GM18519 (cell line): ENCODE measurements at regions not wholly inside any gene's neighbourhood (a gene's known extent, or its start where the extent isn't known, plus 50 kb on each side); places are given as distances from the start of the nearest gene placed in this dataset.

ENCODE experiments used
- ATAC-seq: cut with Tn5 transposase; IDR thresholded peaks from one replicate; pipeline ENCODE4 v1.9.1; 2021; ENCODE audit warnings: mild to moderate bottlenecking, moderate library complexity; ENCODE audit not compliant: unreplicated experiment, low FRiP score

DNA sequence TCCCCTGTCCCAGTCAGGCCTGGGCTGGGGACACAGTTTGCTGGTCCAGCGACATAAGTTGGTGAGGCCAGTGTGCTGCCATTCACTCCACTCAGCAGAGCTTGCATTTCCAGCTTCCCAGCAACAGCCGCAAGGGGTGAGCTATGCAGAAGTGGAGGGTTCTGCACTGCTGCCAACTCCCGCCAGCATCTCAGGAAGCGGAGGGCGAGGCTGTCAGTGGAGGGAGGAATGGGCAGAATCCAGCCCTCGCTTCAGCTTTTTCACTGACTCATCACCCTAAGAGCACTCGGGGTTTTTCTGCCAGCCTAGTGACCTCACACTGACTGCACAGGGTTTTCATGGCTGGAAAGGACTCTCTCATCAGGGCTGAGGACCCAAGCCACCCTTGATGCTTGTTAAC is 625.1 kb upstream of the MKI67 start:
- ATAC-seq = no peak

DNA sequence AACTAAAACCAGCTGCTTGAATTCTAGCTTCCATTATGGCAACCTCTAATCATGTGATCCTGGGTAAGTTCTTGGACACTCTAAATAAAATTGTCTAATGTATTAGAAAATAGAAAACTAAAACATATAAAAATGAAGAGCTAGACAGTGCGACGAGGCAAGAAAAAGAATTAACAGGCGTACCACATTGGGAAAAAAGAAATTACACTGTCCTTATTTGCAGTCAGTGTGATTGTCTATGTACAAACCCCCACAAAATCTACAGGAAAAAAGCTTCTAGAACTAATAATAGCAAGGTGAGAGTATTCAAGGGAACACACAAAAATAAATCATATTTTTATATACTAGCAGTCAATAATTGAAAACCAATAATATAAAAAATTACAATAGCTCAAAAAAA is 625.6 kb upstream of the MKI67 start:
- ATAC-seq = no peak

DNA sequence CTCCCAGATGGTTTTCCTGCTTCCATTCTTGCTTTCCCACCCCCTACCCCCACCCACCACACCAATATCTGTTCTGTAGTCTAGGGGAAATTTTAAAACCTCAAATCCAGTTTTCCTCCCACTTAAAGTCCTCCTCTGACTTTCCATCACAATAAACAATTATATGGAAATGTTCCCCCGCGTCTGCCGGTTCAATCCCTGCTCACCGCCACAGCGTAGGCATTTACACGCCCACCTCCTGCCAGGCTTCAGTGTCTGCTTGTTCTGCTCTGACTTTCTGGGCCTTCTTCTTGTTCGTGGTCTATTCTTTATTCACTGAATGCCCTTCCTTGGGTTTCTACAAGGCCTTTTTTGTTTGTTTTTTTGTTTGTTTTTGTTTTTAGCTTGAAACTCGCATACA is 633.0 kb upstream of the MKI67 start:
- no peak for ATAC-seq

DNA sequence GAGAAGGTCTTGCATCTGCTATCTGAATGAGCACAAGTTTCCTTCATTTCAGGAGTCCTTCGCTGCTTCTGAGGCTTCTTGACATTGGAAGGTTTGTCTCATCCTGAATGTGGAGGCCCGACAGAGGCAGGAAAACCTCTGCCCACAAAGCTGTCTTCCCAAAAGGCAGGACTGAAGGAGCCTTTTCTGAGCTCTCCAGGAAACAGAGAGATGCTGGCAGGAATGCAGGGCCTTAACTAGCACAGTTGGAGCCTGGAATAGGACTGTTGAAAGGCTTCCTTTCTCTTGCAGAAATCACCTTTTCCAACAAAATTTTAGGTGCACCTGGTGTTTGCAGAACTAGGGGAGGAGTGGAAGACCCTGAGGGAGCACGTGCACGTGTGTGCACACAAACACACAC is 637.4 kb upstream of the MKI67 start:
- no peak for ATAC-seq

DNA sequence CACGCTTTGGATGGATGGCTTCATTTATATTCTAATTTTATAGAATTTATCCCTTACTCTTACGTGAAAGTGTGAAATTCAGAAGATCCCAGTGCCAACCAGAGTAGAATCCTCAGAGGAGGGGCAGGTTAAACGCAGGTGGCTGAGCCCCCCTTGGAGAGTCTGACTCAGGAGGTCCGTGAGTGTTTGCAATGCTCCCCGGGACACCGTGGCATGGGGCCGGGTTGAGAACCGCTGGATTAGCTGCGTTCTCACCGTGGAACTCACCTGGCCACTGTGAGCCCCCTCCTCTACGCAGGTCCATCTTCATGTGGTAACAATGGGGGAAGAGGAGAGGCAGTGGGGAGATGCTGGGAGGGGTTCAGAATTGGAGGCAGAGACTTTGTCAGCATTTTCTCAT is 638.0 kb upstream of the MKI67 start:
- ATAC-seq = no peak

DNA sequence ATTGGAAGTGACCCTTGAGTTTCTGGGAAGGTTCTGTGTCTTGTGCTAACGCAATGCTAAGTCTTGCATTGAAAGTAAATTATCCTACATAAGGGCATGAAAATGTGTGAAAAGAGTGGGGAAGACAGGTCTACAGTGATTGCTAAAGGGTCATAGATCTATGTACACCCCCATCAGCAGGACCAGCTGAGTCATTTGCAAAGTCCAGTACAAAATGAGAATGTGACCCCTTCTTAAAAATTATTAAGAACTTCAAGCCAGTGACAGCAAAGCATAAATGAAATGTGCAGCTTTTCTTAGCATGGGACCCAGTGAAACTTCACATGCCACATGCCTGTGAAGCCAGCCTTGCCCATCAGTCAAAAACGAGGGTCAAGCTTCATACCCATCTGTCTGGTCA is 640.7 kb upstream of the MKI67 start:
- no peak for ATAC-seq

DNA sequence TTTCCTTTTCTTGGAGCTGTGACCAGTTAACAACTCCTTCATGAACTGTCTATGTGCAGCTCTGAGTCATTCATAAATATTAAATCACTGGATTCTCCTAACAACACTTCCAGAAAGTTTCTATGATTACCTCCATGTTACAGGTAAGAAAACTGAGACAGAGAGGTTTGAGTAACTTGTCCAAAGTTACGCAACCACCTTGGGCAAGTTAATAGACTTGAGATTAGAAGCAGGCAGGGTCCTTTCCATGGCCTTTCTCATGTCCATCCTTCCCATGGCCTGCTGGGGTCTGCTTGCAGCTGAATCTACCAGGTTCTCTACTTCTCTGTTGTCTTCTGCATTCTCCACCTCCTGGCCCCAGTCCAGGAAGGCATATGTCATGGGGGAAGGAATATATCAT is 648.8 kb upstream of the MKI67 start:
- ATAC-seq = no peak

DNA sequence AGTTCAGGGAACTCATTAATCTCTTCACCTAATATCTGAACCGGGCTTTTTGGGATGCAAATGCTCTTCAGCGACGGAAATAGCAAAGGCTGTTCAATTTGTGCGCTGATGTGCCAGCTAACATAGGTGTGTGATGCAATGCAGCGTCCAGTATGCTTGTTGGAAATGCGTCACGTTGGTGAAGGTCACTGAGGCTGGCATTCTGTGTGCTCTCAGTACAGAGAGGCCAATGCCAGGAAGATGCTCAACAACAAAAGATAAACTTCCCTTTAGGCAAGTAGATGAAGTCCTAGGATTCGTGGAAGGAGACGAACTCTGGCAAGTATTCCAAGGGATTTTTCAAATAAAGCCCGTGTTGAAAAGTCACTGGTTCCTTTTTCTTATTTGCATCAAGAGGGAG is 649.5 kb upstream of the MKI67 start:
- no peak for ATAC-seq

DNA sequence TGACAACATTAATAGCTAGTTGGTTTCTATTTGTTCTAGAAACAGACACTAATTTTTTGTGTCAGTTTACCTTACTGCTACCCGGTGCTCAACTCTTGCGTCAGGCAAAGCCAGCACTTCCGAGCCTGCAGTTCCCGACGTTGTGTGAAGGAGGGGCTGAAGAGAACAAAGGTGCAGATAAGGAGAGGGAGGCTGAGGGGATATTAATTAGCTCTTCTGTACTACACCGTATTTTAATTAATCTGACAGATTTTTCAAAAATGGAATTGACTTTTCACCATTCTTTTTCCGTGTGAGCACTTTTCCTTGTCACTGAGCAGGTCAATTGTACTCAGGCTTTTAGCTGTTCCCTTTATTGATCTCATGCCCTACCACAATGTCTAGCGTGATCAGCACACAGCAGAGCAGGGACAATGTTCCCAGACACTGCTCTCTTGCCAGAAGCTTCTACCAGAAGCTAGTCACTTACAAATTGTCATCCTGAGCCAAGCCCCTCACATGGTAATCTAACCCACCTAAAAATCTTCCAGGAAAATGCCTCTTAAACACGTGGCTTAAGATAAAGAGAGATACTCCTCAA is 650.5 kb upstream of the MKI67 start:
- ATAC-seq = no peak

DNA sequence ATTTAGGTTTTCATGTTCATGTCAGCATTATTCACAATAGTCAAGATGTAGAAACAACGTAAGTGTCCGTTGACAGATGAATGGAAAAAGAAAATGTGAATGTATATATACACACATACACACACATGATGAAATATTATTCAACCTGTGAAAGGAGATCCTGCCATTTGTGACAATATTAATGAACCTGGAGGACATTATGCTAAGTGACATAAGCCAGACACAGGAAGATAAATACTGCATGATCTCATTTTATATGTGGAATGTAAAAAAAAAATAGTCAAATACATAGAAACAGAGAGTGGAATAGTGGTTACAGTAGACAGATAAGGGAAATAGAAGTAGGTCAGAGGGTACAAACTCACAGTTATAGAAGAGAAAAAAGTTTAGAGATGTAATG is 651.1 kb upstream of the MKI67 start:
- ATAC-seq = no peak

DNA sequence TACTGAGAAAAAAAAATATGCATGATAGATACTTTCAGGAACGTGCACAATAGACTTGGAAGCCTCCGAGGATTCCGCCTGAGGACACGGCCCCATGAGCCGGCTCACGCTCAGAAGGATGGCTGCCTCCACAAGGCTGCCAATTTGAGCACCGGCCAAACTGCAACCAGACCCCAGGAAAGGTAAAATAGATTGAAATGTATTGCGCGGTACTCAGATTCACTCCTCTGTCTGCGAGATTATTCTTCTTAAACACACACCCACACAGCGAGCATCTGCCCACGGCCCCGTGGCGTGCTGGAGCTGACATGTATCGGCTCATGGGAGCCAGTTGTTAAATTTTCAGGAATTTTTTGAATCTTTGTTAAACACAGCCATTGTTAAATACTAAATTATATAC is 653.2 kb upstream of the MKI67 start:
- no peak for ATAC-seq

DNA sequence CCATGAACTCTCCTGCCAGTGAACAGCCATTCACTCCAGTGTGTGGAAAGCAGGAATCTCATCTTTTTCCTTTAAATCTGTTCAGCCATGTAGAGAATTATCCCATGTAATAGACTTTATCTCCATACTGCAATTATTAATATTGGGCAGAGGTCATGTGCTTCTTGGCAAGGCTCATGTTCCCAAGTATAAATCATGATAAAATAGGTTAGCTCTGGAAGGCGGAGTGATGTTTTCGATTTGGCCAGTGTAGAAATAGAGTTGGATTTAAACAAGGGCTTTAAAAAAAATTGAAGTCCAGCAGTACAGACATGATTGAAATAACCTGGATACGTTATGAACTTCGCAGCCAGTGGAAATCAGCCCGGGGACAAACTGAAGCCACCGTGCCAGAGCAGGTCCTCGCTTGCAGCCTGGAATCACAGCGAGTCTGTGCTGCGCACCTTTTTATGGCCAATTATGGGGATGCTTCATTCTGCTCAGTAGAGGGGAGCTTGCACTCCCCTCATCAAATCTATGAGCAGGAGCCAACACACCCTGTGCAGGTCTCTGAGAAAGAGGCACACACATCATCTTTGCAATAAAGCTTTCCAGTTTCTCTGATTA is 654.0 kb upstream of the MKI67 start:
- no peak for ATAC-seq

DNA sequence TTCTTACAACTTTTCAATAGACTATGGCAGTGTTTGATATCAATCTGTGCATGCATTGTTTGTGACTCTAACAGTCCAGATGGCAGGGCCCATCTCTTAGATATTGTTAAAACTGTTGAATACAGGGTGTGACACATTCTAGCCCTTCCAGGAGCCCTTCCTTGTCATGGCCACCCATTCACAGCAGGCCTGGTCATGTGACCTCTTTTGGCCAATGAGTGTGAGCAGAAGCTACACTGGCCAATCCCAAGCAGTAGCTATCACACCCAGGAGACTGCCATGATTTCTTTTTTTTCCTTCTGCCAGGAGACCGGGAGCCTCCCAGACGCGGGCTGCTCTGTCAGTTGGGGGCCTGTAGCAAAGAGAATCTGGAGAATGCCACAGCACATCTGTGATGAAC is 655.4 kb upstream of the MKI67 start:
- ATAC-seq = no peak

DNA sequence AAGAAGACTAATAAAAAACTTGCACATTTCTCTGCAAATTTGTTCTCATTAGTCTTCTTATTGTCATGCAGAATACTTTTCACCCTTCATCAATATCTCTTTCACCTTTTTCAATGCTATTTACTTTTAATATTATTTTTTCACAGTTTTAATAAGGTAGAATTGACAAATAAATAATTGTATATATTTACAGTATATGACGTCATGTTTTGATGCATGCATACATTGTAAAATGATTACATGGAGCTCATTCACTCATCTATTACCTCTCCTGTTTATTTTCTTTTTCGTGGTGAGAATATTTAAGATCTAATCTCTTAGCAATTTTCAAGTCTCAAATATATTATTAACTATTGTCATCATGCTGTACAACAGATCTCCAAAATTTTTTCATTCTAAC is 658.2 kb upstream of the MKI67 start:
- ATAC-seq = no peak

DNA sequence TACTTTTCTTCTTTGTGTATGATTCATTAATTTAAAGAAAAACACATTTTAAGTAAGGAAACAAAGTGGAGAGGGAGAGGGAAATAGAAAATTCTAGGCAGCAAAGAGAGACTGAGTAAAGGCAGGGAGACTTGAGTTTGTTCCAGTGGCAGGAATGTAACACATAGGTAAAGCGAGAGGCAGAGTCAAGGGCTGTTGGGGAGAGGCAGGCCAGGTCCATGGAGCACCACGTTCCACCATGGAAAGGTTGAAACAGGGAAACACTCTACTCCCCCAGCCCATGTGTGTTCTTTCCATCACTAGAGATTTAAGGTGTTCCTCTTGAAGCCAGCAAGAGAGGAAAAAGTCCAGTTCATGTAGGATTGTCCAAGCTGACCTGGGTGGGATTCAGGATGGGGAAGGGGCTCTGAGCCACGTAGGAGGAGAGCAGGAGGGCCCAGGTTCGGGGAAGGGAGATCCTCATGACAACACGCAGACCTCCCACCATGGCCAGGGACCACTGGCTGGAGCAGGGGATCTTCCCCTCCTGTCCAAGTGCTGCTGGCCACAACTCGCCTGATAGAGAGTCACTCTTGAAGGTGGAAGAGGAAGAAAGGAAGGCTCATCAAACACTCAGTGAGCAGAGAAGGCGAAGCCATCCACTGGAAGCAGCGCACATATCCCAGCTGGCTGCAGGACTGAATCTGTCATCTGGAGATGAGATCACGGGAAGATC is 666.4 kb upstream of the MKI67 start:
- no peak for ATAC-seq

DNA sequence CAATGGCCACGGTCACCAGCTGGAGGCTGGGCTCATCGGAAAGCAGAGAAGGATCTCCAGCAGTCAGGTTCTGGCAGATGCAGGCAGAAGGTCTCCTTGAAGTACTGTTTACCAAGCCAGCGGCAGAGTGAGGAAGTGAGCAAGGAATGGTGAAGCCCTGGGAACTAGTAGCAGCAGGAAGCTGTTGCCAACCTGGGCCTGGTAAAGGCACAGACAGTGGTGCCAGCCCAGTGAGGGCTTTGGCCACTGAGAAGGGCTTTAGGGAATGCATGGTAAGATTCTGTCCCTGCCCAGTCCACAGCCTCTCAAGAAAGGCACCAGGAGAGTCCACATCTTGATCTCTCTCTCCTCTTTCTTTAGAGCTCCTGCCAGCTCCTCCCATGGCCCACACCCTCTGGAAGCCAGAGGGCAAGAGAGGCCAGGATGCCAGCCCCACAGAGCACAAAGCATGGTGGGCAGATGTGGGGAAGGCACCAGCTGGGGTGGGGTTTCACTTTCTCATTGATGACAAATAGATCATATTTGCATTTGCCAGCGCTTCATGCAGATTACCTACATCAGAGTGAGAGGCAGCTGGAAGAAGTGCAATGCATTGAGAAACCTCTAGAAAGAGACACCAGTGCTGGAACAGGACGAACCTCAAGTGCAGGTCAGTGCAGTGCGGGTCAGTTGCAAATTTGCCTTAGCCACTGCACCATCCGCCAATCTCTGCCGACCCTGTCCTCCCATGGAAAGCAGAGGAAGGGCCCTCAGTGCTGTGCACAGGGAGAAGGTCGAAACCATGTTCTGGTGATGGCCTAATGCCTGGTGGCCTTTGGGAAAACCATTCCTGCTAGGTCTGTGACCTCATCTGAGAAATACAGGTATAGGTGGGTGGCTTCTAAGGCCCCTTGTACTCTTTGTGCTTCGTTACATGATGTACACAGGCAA is 667.8 kb upstream of the MKI67 start:
- ATAC-seq = no peak

DNA sequence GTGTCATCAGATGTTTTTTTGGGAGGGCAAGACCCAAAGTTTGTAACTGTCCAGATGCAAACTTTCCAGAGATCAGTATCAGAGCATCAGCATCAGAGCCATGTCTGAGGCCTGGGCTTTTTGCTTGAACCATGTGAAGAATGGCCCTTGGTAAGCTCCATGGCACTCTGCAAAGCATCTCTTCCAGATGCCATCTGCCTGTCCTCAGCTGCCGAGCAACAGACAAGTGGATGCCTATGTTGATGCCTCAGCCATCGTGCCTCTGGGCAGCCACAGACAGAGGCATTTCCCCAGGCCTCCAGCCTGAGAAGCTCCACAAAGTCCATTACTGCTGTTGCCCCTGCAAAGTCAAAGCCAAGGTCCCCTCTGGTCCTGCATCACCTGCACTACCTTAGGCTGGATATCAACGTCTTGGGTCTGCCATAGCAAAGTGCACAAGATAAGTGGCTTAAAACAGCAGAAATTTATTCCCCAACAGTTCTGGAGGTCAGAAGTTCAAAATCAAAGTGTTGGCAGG is 670.2 kb upstream of the MKI67 start:
- ATAC-seq = no peak

DNA sequence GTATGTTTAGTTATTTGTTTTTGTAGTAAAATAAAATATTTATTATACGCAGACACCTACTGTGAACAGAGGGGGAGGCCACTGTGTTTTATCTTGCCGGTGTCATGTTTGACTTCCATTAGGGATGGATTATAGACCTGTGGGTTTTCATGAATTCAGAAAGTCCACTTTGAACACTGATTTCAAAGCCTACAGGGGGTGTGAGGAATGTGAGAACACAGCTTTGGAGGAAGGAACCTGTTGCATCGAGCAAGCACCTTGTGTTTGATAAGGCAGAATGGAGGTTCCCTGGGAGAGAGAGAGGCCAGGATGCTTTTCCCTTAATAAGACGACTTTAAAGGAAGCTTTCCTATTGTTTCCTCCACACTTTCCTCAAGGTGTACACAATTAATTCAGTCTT is 665.0 kb upstream of the MGMT start:
- ATAC-seq = no peak

DNA sequence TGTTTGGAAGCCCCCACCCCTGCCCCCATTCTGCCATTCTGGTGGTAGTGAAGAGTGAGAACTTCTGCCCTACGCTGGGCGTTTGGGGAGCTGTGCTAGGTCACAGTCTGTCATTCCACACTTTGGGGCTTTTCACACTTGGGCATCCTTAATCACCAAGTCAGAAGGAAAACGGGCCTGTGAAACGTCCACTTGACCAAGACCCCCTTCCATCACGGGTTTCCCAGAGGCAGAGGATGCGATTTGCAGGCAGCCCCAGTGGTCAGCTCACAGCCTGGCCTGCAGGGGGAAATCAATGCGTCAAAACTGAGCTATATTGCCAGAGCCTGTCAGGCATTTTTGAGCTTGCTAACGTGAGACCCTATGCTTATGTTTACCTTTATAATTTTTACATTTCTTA is 663.3 kb upstream of the MGMT start:
- no peak for ATAC-seq

DNA sequence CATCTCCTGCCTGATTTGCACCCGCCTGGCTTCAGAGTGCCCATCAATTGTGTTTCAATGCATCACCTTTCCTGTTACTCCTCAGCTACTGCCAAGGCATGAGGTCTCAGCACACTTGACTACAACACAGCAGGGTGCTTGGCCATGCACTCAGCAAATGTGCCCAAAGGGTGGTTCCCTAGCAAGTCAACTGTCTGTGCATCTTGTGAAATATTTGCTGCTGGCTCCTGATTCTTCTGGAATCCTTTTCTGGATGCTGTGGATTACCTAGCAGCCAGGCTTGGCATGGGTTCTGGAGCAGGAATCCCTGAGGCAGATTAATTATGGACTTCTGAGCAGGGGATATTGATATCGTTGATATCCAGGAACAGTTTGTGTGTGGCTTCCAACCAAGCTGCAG is 662.6 kb upstream of the MGMT start:
- ATAC-seq = no peak

DNA sequence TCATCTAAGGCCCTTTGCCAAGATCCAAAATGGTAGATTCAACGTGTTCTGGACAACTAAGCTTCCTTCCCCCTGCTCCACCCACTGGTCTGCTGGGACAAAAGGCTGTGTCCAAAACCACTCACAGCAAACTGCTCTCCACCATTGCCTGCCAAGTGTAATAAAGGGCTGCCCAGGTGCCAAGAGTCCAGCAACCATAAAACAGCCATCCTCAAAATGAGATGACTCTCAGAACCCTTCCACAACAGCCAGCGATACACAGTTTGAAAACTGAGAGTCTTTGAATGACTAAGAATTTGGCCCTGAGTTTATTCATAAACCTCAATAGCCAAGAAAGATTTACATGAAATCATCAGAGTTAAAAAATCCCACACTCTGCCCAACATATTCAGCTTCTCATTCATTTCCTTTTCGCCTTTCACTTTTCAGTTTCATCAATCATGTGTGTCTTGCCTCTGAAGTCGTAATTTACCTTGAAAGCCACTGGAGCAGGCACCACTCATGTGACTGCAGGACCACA is 658.1 kb upstream of the MGMT start:
- peak; percentile 49 for ATAC-seq
